ENCODE measurements at regions not wholly inside any gene's neighbourhood (a gene's known extent, or its start where the extent isn't known, plus 50 kb on each side); places are given as distances from the start of the nearest gene placed in this dataset.

- no peaks in the 10 kb centered on the region for H3K9me3 ChIP-seq (ENCODE audit: control insufficient read depth, low read length)
- no peaks in the 10 kb centered on the region for H3K4me1 ChIP-seq (ENCODE audit: control insufficient read depth, insufficient read depth, low read length)
- H3K36me3 ChIP-seq (ENCODE audit: control insufficient read depth, insufficient read depth, low read length) = no peaks in the 10 kb centered on the region
- H3K27me3 ChIP-seq (ENCODE audit: control insufficient read depth, insufficient read depth, low read length, poor library complexity, severe bottlenecking) = no peaks in the 10 kb centered on the region
- no peak overlapping the region for H3K27ac ChIP-seq (ENCODE audit: insufficient read depth, low read depth, low read length, poor library complexity, severe bottlenecking)
- no peak overlapping the region for H3K4me3 ChIP-seq (ENCODE audit: insufficient read depth, low read depth, low read length)
- WGBS, 2 experiments = 86 to 87% methylated on average over 11 of the region's 11 CpGs
These were observed 411.2 kb downstream of the AEBP2 start for GRCh38 chr12:19850346-19851065.

- H3K4me3 ChIP-seq (ENCODE audit: insufficient read depth, low read depth, low read length) = no peak overlapping the region
- H3K9me3 ChIP-seq (ENCODE audit: control insufficient read depth, low read length) = no peaks in the 10 kb centered on the region
- H3K36me3 ChIP-seq (ENCODE audit: control insufficient read depth, insufficient read depth, low read length) = no peaks in the 10 kb centered on the region
- H3K4me1 ChIP-seq (ENCODE audit: control insufficient read depth, insufficient read depth, low read length) = peaks cover 13% of the 10 kb centered on the region
- no peak overlapping the region for H3K27ac ChIP-seq (ENCODE audit: insufficient read depth, low read depth, low read length, poor library complexity, severe bottlenecking)
- 91 to 94% methylated on average over 5 of the region's 5 CpGs for WGBS, 2 experiments
- H3K27me3 ChIP-seq (ENCODE audit: control insufficient read depth, insufficient read depth, low read length, poor library complexity, severe bottlenecking) = no peaks in the 10 kb centered on the region
These were observed 413.0 kb downstream of the AEBP2 start for GRCh38 chr12:19852100-19852855.

- H3K4me3 ChIP-seq (ENCODE audit: insufficient read depth, low read depth, low read length) = no peak overlapping the region
- peaks cover 13% of the 10 kb centered on the region for H3K4me1 ChIP-seq (ENCODE audit: control insufficient read depth, insufficient read depth, low read length)
- WGBS, 2 experiments = 92 to 96% methylated on average over 4 of the region's 4 CpGs
- no peak overlapping the region for H3K27ac ChIP-seq (ENCODE audit: insufficient read depth, low read depth, low read length, poor library complexity, severe bottlenecking)
- no peaks in the 10 kb centered on the region for H3K27me3 ChIP-seq (ENCODE audit: control insufficient read depth, insufficient read depth, low read length, poor library complexity, severe bottlenecking)
- no peaks in the 10 kb centered on the region for H3K9me3 ChIP-seq (ENCODE audit: control insufficient read depth, low read length)
- no peaks in the 10 kb centered on the region for H3K36me3 ChIP-seq (ENCODE audit: control insufficient read depth, insufficient read depth, low read length)
These were observed 416.6 kb downstream of the AEBP2 start for GRCh38 chr12:19855851-19856250.

DNA sequence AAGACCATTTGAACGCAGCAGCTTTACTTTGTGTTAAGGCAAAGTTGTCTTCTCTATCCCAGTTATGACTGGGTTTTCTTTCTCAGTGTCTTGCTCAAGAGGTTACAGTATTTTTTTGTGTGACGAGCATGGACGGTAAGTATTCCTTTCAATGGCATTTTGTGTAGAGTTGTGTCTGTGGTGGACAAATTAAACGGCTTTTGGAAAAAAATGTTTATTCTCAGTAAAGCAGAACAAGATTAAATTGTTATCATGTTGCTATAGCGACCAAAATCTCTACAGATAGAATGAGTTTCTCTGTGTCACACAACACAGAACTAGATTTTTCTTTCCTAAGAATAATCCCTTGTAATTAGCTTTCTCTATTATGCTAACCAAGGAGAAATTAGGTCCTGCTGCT, 417.1 kb downstream of the AEBP2 start:
- H3K4me3 ChIP-seq (ENCODE audit: insufficient read depth, low read depth, low read length) = no peak overlapping the region
- no peaks in the 10 kb centered on the region for H3K9me3 ChIP-seq (ENCODE audit: control insufficient read depth, low read length)
- H3K27me3 ChIP-seq (ENCODE audit: control insufficient read depth, insufficient read depth, low read length, poor library complexity, severe bottlenecking) = no peaks in the 10 kb centered on the region
- H3K36me3 ChIP-seq (ENCODE audit: control insufficient read depth, insufficient read depth, low read length) = no peaks in the 10 kb centered on the region
- 90 to 91% methylated on average over 4 to 5 of the region's 5 CpGs for WGBS, 2 experiments
- peaks cover 13% of the 10 kb centered on the region for H3K4me1 ChIP-seq (ENCODE audit: control insufficient read depth, insufficient read depth, low read length)
- no peak overlapping the region for H3K27ac ChIP-seq (ENCODE audit: insufficient read depth, low read depth, low read length, poor library complexity, severe bottlenecking)

DNA sequence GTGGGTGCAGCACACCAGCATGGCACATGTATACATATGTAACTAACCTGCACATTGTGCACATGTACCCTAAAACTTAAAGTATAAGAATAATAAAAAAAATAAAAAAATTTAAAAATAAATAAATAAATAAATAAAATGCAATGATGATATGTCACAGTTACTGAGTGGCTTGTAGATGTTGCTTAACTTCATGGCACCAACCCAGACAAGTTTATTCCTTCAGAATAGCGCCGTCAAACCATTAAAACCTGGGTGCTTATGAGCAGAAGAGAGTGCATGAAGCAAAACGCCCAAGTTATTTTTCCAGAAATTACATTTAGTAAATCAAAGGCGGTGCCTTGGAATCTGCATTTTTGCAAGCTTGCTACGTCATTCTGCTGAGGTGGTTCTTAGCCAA, 417.9 kb downstream of the AEBP2 start:
- WGBS, 2 experiments = 93 to 94% methylated on average over 5 of the region's 5 CpGs
- no peaks in the 10 kb centered on the region for H3K9me3 ChIP-seq (ENCODE audit: control insufficient read depth, low read length)
- H3K36me3 ChIP-seq (ENCODE audit: control insufficient read depth, insufficient read depth, low read length) = no peaks in the 10 kb centered on the region
- no peak overlapping the region for H3K4me3 ChIP-seq (ENCODE audit: insufficient read depth, low read depth, low read length)
- H3K4me1 ChIP-seq (ENCODE audit: control insufficient read depth, insufficient read depth, low read length) = peaks cover 13% of the 10 kb centered on the region
- no peaks in the 10 kb centered on the region for H3K27me3 ChIP-seq (ENCODE audit: control insufficient read depth, insufficient read depth, low read length, poor library complexity, severe bottlenecking)
- no peak overlapping the region for H3K27ac ChIP-seq (ENCODE audit: insufficient read depth, low read depth, low read length, poor library complexity, severe bottlenecking)

DNA sequence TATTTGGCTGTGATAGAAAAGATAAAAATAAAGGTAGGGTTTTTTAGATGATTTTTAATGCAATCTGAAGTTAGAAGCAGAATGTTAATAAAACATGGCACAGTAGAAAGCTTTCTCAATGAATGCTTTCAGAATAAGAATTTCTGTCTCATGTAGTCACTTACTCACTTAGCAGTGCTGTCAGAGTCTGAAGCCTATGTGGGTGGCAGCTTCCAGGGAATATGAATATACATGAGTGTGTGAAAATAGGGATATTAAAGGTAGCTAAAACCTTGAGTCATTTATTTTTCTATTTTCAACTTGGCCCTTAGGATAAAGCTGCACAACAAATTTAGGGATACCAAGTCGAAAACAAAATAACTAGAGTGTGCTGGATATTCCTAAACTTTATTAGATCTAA, 427.9 kb downstream of the AEBP2 start:
- no peaks in the 10 kb centered on the region for H3K27me3 ChIP-seq (ENCODE audit: control insufficient read depth, insufficient read depth, low read length, poor library complexity, severe bottlenecking)
- H3K4me3 ChIP-seq (ENCODE audit: insufficient read depth, low read depth, low read length) = no peak overlapping the region
- H3K27ac ChIP-seq (ENCODE audit: insufficient read depth, low read depth, low read length, poor library complexity, severe bottlenecking) = no peak overlapping the region
- H3K4me1 ChIP-seq (ENCODE audit: control insufficient read depth, insufficient read depth, low read length) = no peaks in the 10 kb centered on the region
- no peaks in the 10 kb centered on the region for H3K36me3 ChIP-seq (ENCODE audit: control insufficient read depth, insufficient read depth, low read length)
- H3K9me3 ChIP-seq (ENCODE audit: control insufficient read depth, low read length) = no peaks in the 10 kb centered on the region
- WGBS, 2 experiments = 90% methylated on average over 1 of the region's 1 CpG; no CpG with 5 or more reads in 1 of the 2 experiments

DNA sequence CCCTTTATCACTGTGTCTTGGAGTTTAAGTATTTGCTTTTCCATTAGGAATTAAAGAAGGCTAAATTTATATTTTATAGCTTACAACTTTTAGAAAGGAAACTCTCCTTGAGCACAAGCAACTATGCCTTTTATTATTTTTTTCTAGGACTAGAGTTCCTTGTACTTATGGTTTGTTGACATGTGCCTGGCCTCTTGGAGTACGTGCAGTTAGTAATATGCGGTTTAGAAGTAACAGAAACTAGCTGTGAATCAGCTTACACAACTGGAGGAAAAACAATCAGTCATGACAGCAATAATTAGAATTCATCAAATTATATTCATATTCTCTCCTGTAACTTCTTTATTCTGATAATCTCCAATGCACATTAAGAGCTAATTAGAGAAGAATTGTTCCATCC, 428.7 kb downstream of the AEBP2 start:
- WGBS, 2 experiments = 50 to 55% methylated on average over 2 of the region's 2 CpGs
- Histone ChIP-seq H3K4me1 (ENCODE audit: control insufficient read depth, insufficient read depth, low read length) (no peaks in the 10 kb centered on the region), H3K36me3 (ENCODE audit: control insufficient read depth, insufficient read depth, low read length) (no peaks in the 10 kb centered on the region), H3K27me3 (ENCODE audit: control insufficient read depth, insufficient read depth, low read length, poor library complexity, severe bottlenecking) (no peaks in the 10 kb centered on the region), H3K4me3 (ENCODE audit: insufficient read depth, low read depth, low read length) (no peak overlapping the region), H3K9me3 (ENCODE audit: control insufficient read depth, low read length) (no peaks in the 10 kb centered on the region), H3K27ac (ENCODE audit: insufficient read depth, low read depth, low read length, poor library complexity, severe bottlenecking) (no peak overlapping the region)

GRCh38 chr12:19869413-19869812, 430.1 kb downstream of the AEBP2 start:
- WGBS, 2 experiments = 95 to 99% methylated on average over 4 to 5 of the region's 5 CpGs
- H3K9me3 ChIP-seq (ENCODE audit: control insufficient read depth, low read length) = no peaks in the 10 kb centered on the region
- no peaks in the 10 kb centered on the region for H3K36me3 ChIP-seq (ENCODE audit: control insufficient read depth, insufficient read depth, low read length)
- no peak overlapping the region for H3K27ac ChIP-seq (ENCODE audit: insufficient read depth, low read depth, low read length, poor library complexity, severe bottlenecking)
- no peak overlapping the region for H3K4me3 ChIP-seq (ENCODE audit: insufficient read depth, low read depth, low read length)
- H3K27me3 ChIP-seq (ENCODE audit: control insufficient read depth, insufficient read depth, low read length, poor library complexity, severe bottlenecking) = no peaks in the 10 kb centered on the region
- H3K4me1 ChIP-seq (ENCODE audit: control insufficient read depth, insufficient read depth, low read length) = no peaks in the 10 kb centered on the region

DNA sequence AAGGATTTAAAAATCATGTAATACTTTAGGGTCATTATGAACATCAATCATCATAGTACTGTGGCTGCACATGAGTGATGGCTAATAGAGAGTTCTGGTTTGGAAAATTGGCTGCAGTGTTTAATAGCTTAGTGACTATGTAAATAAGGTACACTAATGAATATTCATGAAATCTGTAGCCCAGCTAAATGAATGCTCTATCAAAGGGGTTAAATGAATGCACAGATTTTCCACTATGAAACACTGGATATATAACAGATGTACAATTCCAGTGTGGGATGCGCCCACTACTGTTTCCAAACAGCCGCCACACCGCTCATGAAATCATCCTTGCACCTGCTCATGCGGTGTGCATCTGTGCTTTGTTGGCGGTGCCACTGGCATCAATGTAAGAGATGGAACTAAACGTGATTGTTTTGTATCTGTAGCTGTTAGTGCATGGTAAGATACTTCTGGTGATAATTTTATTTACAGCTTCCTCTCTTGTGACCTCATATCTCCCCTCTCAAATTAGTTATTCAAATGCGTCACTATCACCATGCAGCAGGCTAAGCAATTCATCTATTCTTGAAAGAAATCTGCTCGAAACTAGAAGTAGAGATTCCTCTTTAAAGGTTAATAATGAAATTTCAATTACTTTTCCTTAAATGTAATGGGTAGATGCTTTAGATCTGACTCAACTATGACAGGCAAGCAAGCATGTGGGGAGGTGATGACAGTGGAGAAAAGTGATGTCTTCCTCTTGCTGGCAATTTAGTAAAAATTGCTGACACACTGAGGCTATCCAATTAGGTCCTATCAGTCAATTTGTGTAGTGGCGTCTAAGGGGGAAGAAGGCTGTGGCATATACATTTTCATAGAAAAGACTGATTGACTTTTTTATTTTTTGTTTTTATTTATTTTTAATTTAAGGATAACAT, 433.6 kb downstream of the AEBP2 start:
- Histone ChIP-seq H3K4me3 (ENCODE audit: insufficient read depth, low read depth, low read length) (no peak overlapping the region), H3K9me3 (ENCODE audit: control insufficient read depth, low read length) (no peaks in the 10 kb centered on the region), H3K4me1 (ENCODE audit: control insufficient read depth, insufficient read depth, low read length) (no peaks in the 10 kb centered on the region), H3K27me3 (ENCODE audit: control insufficient read depth, insufficient read depth, low read length, poor library complexity, severe bottlenecking) (no peaks in the 10 kb centered on the region), H3K36me3 (ENCODE audit: control insufficient read depth, insufficient read depth, low read length) (no peaks in the 10 kb centered on the region), H3K27ac (ENCODE audit: insufficient read depth, low read depth, low read length, poor library complexity, severe bottlenecking) (no peak overlapping the region)
- 91 to 95% methylated on average over 6 to 9 of the region's 9 CpGs for WGBS, 2 experiments

DNA sequence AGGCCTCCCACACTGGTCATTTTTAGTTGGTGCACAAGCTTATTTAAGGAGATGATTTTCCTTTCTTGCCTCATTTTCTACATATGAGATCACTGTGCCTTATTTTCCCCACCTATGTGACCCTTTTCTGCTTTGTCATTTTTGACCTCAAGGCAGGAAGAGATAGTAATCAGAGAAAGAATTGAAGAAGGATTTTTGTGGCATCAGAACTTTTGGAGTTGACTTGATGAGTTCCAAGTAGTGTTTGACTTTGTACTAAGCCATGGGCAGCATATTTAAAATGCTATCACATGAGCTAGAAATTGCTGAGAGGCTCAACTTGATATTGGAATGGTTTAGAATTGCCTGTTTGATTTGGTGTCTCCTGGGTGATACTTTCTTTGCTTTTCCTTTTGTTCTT, 440.8 kb downstream of the AEBP2 start:
- H3K27me3 ChIP-seq (ENCODE audit: control insufficient read depth, insufficient read depth, low read length, poor library complexity, severe bottlenecking) = no peaks in the 10 kb centered on the region
- H3K36me3 ChIP-seq (ENCODE audit: control insufficient read depth, insufficient read depth, low read length) = no peaks in the 10 kb centered on the region
- no peak overlapping the region for H3K4me3 ChIP-seq (ENCODE audit: insufficient read depth, low read depth, low read length)
- H3K9me3 ChIP-seq (ENCODE audit: control insufficient read depth, low read length) = peaks cover 3% of the 10 kb centered on the region
- no peak overlapping the region for H3K27ac ChIP-seq (ENCODE audit: insufficient read depth, low read depth, low read length, poor library complexity, severe bottlenecking)
- H3K4me1 ChIP-seq (ENCODE audit: control insufficient read depth, insufficient read depth, low read length) = no peaks in the 10 kb centered on the region
